HG03045 (cell line): ENCODE measurements at regions not wholly inside any gene's neighbourhood (a gene's known extent, or its start where the extent isn't known, plus 50 kb on each side); places are given as distances from the start of the nearest gene placed in this dataset.
"Not testable (repeated sequence)": the region's sequence is repeated elsewhere in the genome, so short reads cannot be mapped to it uniquely, and the experiment has no call there.

Experiments
- ATAC-seq: cut with Tn5 transposase; IDR thresholded peaks from one replicate; pipeline ENCODE4 v1.9.1; 2021; ENCODE audit warnings: mild to moderate bottlenecking, moderate library complexity; ENCODE audit not compliant: unreplicated experiment

- ATAC-seq, result no peak
Observed at GRCh38 chr6:21909321-21909720, 315.8 kb downstream of the SOX4 start.

GRCh38 chr6:21911208-21911607, 317.7 kb downstream of the SOX4 start:
- no peak for ATAC-seq

GRCh38 chr6:21912151-21912832, 318.7 kb downstream of the SOX4 start:
- ATAC-seq, result no peak

GRCh38 chr6:21914121-21914973, 320.8 kb downstream of the SOX4 start:
- ATAC-seq, result no peak

- no peak for ATAC-seq
Observed at GRCh38 chr6:21915707-21916260, 322.2 kb downstream of the SOX4 start.

- no peak for ATAC-seq
Observed at GRCh38 chr6:21918041-21918440, 324.5 kb downstream of the SOX4 start.

GRCh38 chr6:21918666-21919065, 325.1 kb downstream of the SOX4 start:
- ATAC-seq, result no peak

GRCh38 chr6:21922086-21922485, 328.5 kb downstream of the SOX4 start:
- no peak for ATAC-seq

GRCh38 chr6:21924002-21924401, 330.5 kb downstream of the SOX4 start:
- ATAC-seq, result no peak

- no peak for ATAC-seq
Observed at GRCh38 chr6:21928827-21929226, 335.3 kb downstream of the SOX4 start.

GRCh38 chr6:21931641-21932335, 338.2 kb downstream of the SOX4 start:
- ATAC-seq, result no peak

- no peak for ATAC-seq
Observed at GRCh38 chr6:21933351-21933750, 339.8 kb downstream of the SOX4 start.

GRCh38 chr6:21935142-21935541, 341.6 kb downstream of the SOX4 start:
- ATAC-seq, result no peak

- ATAC-seq, result no peak
Observed at GRCh38 chr6:21935561-21936028, 342.0 kb downstream of the SOX4 start.

GRCh38 chr6:21937466-21937865, 343.9 kb downstream of the SOX4 start:
- no peak for ATAC-seq

GRCh38 chr6:21939066-21939465, 345.5 kb downstream of the SOX4 start:
- not testable (repeated sequence) for ATAC-seq

GRCh38 chr6:21941926-21942325, 348.4 kb downstream of the SOX4 start:
- no peak for ATAC-seq

- ATAC-seq, result no peak
Observed at GRCh38 chr6:21942897-21943296, 349.3 kb downstream of the SOX4 start.

- no peak for ATAC-seq
Observed at GRCh38 chr6:21946298-21946783, 350.5 kb downstream of the PRL start.

- ATAC-seq, result not testable (repeated sequence)
Observed at GRCh38 chr6:21947227-21947626, 349.6 kb downstream of the PRL start.
